ENCODE measurements at regions not wholly inside any gene's neighbourhood (a gene's known extent, or its start where the extent isn't known, plus 50 kb on each side); places are given as distances from the start of the nearest gene placed in this dataset.
"Not testable (repeated sequence)": the region's sequence is repeated elsewhere in the genome, so short reads cannot be mapped to it uniquely, and the experiment has no call there.

DNA sequence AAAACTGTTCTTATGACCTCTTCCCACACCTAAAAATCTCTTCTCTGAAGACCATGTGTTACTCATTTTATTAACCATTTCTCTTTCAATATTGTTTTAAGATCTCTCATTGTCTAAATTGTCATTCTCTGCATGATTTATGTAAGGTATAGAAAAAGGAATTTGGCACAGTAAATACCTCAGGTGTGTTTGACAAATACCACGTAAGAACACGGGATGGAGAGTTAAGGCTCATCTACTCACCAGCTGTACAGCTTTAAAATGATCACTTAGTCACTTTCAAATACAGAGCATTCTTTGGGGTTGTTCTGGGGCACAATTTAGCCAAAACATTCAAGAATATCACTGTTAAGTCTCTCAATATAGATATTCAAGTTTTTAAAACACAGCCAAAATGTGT is 627.1 kb downstream of the MCTP2 start:
- H3K79me2 ChIP-seq (ENCODE audit: low read length): no peaks in the 10 kb centered on the region
- no peak for TF ChIP-seq EZH2phosphoT487 (IDR thresholded peaks at IDR 0.05; ENCODE audit: low read length)
- TF ChIP-seq, protein P1, sequence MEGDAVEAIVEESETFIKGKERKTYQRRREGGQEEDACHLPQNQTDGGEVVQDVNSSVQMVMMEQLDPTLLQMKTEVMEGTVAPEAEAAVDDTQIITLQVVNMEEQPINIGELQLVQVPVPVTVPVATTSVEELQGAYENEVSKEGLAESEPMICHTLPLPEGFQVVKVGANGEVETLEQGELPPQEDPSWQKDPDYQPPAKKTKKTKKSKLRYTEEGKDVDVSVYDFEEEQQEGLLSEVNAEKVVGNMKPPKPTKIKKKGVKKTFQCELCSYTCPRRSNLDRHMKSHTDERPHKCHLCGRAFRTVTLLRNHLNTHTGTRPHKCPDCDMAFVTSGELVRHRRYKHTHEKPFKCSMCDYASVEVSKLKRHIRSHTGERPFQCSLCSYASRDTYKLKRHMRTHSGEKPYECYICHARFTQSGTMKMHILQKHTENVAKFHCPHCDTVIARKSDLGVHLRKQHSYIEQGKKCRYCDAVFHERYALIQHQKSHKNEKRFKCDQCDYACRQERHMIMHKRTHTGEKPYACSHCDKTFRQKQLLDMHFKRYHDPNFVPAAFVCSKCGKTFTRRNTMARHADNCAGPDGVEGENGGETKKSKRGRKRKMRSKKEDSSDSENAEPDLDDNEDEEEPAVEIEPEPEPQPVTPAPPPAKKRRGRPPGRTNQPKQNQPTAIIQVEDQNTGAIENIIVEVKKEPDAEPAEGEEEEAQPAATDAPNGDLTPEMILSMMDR (IDR thresholded peaks at IDR 0.05; ENCODE audit: low read length): no peak
- TF ChIP-seq EZH2 (optimal IDR thresholded peaks at IDR 0.05; ENCODE audit: low read depth, low read length): no peak
- peak overlapping the region; percentile 35; the same call in 1 of the 2 replicates for H2AFZ ChIP-seq (ENCODE audit: low read length)
- H3K9me2 ChIP-seq (replicated peaks; ENCODE audit: insufficient read depth, low read length): no peaks in the 10 kb centered on the region
- peak overlapping the region; percentile 39 for H3K4me2 ChIP-seq (ENCODE audit: low read depth, low read length)
- H3K27ac ChIP-seq (ENCODE audit: low read length): no peak overlapping the region
- H3K4me3 ChIP-seq (ENCODE audit: low read length): no peak overlapping the region
- H3K9me3 ChIP-seq (replicated peaks; ENCODE audit: insufficient read depth, low read length): no peaks in the 10 kb centered on the region
- H3K9ac ChIP-seq (ENCODE audit: low read length): no peak overlapping the region
- H3K27me3 ChIP-seq (replicated peaks; ENCODE audit: insufficient read depth, low read length): no peaks in the 10 kb centered on the region
- no peaks in the 10 kb centered on the region for H3F3A ChIP-seq (ENCODE audit: insufficient read depth, low read length)
- H3K36me3 ChIP-seq (replicated peaks; ENCODE audit: insufficient read depth, low read length): no peaks in the 10 kb centered on the region
- H3K4me1 ChIP-seq (ENCODE audit: low read length): no peaks in the 10 kb centered on the region
- DNase-seq: no peak
- no peaks in the 10 kb centered on the region for H4K20me1 ChIP-seq (ENCODE audit: insufficient read depth, low read length)

DNA sequence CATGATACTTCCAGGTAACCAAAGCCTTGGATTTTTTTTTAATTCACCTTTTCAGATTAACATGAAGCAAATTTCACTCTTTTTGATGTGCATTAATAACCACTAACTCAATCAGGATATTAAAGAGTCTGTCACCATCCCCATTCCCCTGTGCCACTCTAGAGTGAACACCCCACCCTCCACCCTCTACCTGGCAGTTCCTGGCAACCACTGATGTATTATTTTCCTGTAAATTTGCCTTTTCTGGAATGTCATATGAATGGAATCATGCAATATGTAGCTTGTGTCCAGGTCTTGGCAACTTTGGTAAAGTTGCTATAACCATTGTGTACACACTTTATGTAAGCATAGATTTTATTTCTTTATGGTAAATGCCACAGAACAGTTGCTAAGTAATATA is 627.6 kb downstream of the MCTP2 start:
- H3K9ac ChIP-seq (ENCODE audit: low read length): no peak overlapping the region
- no peak overlapping the region for H3K27ac ChIP-seq (ENCODE audit: low read length)
- TF ChIP-seq, protein P1 (IDR thresholded peaks at IDR 0.05; ENCODE audit: low read length): no peak
- TF ChIP-seq EZH2 (optimal IDR thresholded peaks at IDR 0.05; ENCODE audit: low read depth, low read length) (no peak), EZH2phosphoT487 (IDR thresholded peaks at IDR 0.05; ENCODE audit: low read length) (no peak)
- no peaks in the 10 kb centered on the region for H3K36me3 ChIP-seq (replicated peaks; ENCODE audit: insufficient read depth, low read length)
- H3K27me3 ChIP-seq (replicated peaks; ENCODE audit: insufficient read depth, low read length): no peaks in the 10 kb centered on the region
- no peak overlapping the region for H3K4me3 ChIP-seq (ENCODE audit: low read length)
- H2AFZ ChIP-seq (ENCODE audit: low read length): peak overlapping the region; percentile 35; the same call in 1 of the 2 replicates
- H3K9me3 ChIP-seq (replicated peaks; ENCODE audit: insufficient read depth, low read length): no peaks in the 10 kb centered on the region
- no peaks in the 10 kb centered on the region for H4K20me1 ChIP-seq (ENCODE audit: insufficient read depth, low read length)
- no peaks in the 10 kb centered on the region for H3K79me2 ChIP-seq (ENCODE audit: low read length)
- no peak for DNase-seq
- H3K9me2 ChIP-seq (replicated peaks; ENCODE audit: insufficient read depth, low read length): no peaks in the 10 kb centered on the region
- peak overlapping the region; percentile 39 for H3K4me2 ChIP-seq (ENCODE audit: low read depth, low read length)
- no peaks in the 10 kb centered on the region for H3F3A ChIP-seq (ENCODE audit: insufficient read depth, low read length)
- H3K4me1 ChIP-seq (ENCODE audit: low read length): no peaks in the 10 kb centered on the region

DNA sequence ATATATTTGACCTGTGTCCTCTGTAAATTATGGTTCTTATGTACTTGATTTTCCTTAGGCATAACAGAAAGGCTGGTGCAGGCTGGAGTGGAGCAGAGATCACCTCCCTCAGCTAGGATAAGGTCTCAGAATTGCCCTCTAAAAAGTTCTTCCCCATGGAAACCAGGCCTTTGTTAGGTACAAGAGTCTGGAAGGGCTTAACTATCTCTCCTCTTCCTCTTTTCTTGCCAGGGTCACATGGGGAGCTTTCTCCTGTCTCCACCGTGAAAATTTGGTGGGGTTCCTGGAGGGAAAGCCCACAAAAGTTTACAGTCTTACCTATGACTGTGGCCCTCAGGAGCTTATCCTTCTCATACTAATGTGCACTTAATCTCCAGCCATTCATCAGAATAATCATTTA is 633.2 kb downstream of the MCTP2 start:
- DNase-seq: no peak
- Histone ChIP-seq H4K20me1 (ENCODE audit: insufficient read depth, low read length) (no peaks in the 10 kb centered on the region), H3F3A (ENCODE audit: insufficient read depth, low read length) (no peaks in the 10 kb centered on the region), H3K36me3 (replicated peaks; ENCODE audit: insufficient read depth, low read length) (no peaks in the 10 kb centered on the region), H3K4me2 (ENCODE audit: low read depth, low read length) (no peak overlapping the region), H3K79me2 (ENCODE audit: low read length) (no peaks in the 10 kb centered on the region), H3K9me3 (replicated peaks; ENCODE audit: insufficient read depth, low read length) (no peaks in the 10 kb centered on the region), H3K4me1 (ENCODE audit: low read length) (no peaks in the 10 kb centered on the region), H2AFZ (ENCODE audit: low read length) (no peak overlapping the region), H3K9me2 (replicated peaks; ENCODE audit: insufficient read depth, low read length) (no peaks in the 10 kb centered on the region), H3K27ac (ENCODE audit: low read length) (no peak overlapping the region), H3K9ac (ENCODE audit: low read length) (no peak overlapping the region), H3K4me3 (ENCODE audit: low read length) (no peak overlapping the region), H3K27me3 (replicated peaks; ENCODE audit: insufficient read depth, low read length) (no peaks in the 10 kb centered on the region)
- TF ChIP-seq EZH2 (optimal IDR thresholded peaks at IDR 0.05; ENCODE audit: low read depth, low read length): no peak
- TF ChIP-seq EZH2phosphoT487 (IDR thresholded peaks at IDR 0.05; ENCODE audit: low read length): no peak
- TF ChIP-seq, protein P1 (IDR thresholded peaks at IDR 0.05; ENCODE audit: low read length): no peak

DNA sequence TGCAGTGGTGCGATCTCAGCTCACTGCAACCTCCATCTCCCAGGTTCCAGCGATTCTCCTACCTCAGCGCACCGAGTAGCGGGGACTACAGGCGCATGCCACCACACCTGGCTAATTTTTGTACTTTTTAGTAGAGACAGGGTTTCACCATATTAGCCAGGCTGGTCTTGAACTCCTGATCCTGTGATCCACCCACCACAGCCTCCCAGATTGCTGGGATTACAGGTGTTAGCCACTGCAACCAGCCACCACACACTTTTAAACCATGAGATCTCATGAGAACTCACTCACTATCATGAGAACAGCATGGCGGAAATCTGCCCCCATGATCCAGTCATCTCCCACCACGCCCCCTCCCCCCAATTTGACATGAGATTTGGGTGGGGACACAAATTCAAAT is 636.9 kb downstream of the MCTP2 start:
- not testable (repeated sequence) for H3K9ac ChIP-seq (ENCODE audit: low read length); H3K9me2 ChIP-seq (replicated peaks; ENCODE audit: insufficient read depth, low read length); H3K36me3 ChIP-seq (replicated peaks; ENCODE audit: insufficient read depth, low read length); H3K4me3 ChIP-seq (ENCODE audit: low read length); H3K79me2 ChIP-seq (ENCODE audit: low read length); H4K20me1 ChIP-seq (ENCODE audit: insufficient read depth, low read length); H2AFZ ChIP-seq (ENCODE audit: low read length); H3K9me3 ChIP-seq (replicated peaks; ENCODE audit: insufficient read depth, low read length); H3F3A ChIP-seq (ENCODE audit: insufficient read depth, low read length); H3K4me1 ChIP-seq (ENCODE audit: low read length); DNase-seq; H3K27me3 ChIP-seq (replicated peaks; ENCODE audit: insufficient read depth, low read length); H3K27ac ChIP-seq (ENCODE audit: low read length); H3K4me2 ChIP-seq (ENCODE audit: low read depth, low read length)

Data from MM.1S (cell line).